SK-N-SH treated with all-trans-retinoic acid at 6 μM for 48 hours (cell line): ENCODE measurements at regions not wholly inside any gene's neighbourhood (a gene's known extent, or its start where the extent isn't known, plus 50 kb on each side); places are given as distances from the start of the nearest gene placed in this dataset.

Experiments
- CSDC2 ChIP-seq: fragments of 250-450 bp; sonication (Bioruptor Pico); IDR thresholded peaks from 2 replicates; pipeline ENCODE4 v1.5.0; 2020; ENCODE audit warnings: mild to moderate bottlenecking, moderate library complexity
- CSRNP3 ChIP-seq: fragments of 250-450 bp; sonication (Bioruptor Pico); IDR thresholded peaks from 2 replicates; pipeline ENCODE4 v1.5.1; 2021; ENCODE audit warnings: mild to moderate bottlenecking, moderate library complexity
- ESRRG ChIP-seq: fragments of 250-450 bp; sonication (Bioruptor Pico); IDR thresholded peaks from 2 replicates; pipeline ENCODE4 v1.6.1; 2021; ENCODE audit warnings: mild to moderate bottlenecking
- ISL1 ChIP-seq: fragments of 250-450 bp; sonication (Bioruptor Pico); IDR thresholded peaks from 2 replicates; pipeline ENCODE4 v2.1.2; 2022; ENCODE audit warnings: mild to moderate bottlenecking, moderate library complexity
- OSR1 ChIP-seq: fragments of 250-450 bp; sonication (Bioruptor Pico); IDR thresholded peaks from 2 replicates; pipeline ENCODE4 v1.8.0; 2022; ENCODE audit warnings: moderate library complexity, mild to moderate bottlenecking, inconsistent platforms
- POU6F1 ChIP-seq: fragments of 250-450 bp; sonication (Bioruptor Pico); IDR thresholded peaks from 2 replicates; pipeline ENCODE4 v1.8.0; 2021; ENCODE audit warnings: low read depth, mild to moderate bottlenecking, moderate library complexity, borderline replicate concordance
- RARB ChIP-seq: fragments of 250-450 bp; sonication (Bioruptor Pico); IDR thresholded peaks from 2 replicates; pipeline ENCODE4 v1.8.0; 2021; ENCODE audit warnings: mild to moderate bottlenecking, moderate library complexity
- TCF4 ChIP-seq: fragments of 250-450 bp; sonication (Bioruptor Pico); IDR thresholded peaks from 2 replicates; pipeline ENCODE4 v1.8.0; 2021; ENCODE audit warnings: mild to moderate bottlenecking, moderate library complexity, borderline replicate concordance
- ZFP3 ChIP-seq: fragments of 250-450 bp; sonication (Bioruptor Pico); IDR thresholded peaks from 2 replicates; pipeline ENCODE4 v1.5.0; 2020; ENCODE audit warnings: mild to moderate bottlenecking, moderate library complexity
- ZFP30 ChIP-seq: fragments of 450-650 bp; formaldehyde crosslinking; IDR thresholded peaks from 2 replicates; pipeline ENCODE4 v1.5.0; 2022; ENCODE audit warnings: mild to moderate bottlenecking, moderate library complexity
- ZNF565 ChIP-seq: fragments of 450-650 bp; formaldehyde crosslinking; conservative IDR thresholded peaks from 2 replicates; pipeline ENCODE4 v1.5.0; 2020; ENCODE audit warnings: low read depth, mild to moderate bottlenecking, moderate library complexity
- ZNF8 ChIP-seq: fragments of 450-650 bp; formaldehyde crosslinking; IDR thresholded peaks from 2 replicates; pipeline ENCODE4 v1.5.0; 2020; ENCODE audit warnings: mild to moderate bottlenecking, moderate library complexity
- TF ChIP-seq, protein P1 (sequence below): fragments of 250-450 bp; sonication (Bioruptor Pico); IDR thresholded peaks from 2 replicates; pipeline ENCODE4 v1.8.0; 2020; ENCODE audit warnings: mild to moderate bottlenecking, moderate library complexity, borderline replicate concordance
- TF ChIP-seq, protein P2 (sequence below): fragments of 250-450 bp; sonication (Bioruptor Pico); IDR thresholded peaks from 2 replicates; pipeline ENCODE4 v1.5.0; 2020; ENCODE audit warnings: mild to moderate bottlenecking, moderate library complexity

GRCh38 chr10:78278058-78278404 is 244.4 kb downstream of the RPS24 start:
- TF ChIP-seq ESRRG (CRISPR knock-in tag) (no peak), ZFP30 (no peak), CSRNP3 (no peak), RARB (no peak), POU6F1 (CRISPR knock-in tag) (no peak), OSR1 (CRISPR knock-in tag) (no peak), ZFP3 (0 out of 2 replicates have a peak, but pooled peaks have one; percentile 39), ZNF565 (CRISPR knock-in tag) (no peak; the same call in 1 of the 2 replicates), TCF4 (peak; percentile 23; the same call in 1 of the 2 replicates), ISL1 (CRISPR knock-in tag) (peak; percentile 74), ZNF8 (CRISPR knock-in tag) (no peak), CSDC2 (CRISPR knock-in tag) (no peak)
- TF ChIP-seq, protein P1, sequence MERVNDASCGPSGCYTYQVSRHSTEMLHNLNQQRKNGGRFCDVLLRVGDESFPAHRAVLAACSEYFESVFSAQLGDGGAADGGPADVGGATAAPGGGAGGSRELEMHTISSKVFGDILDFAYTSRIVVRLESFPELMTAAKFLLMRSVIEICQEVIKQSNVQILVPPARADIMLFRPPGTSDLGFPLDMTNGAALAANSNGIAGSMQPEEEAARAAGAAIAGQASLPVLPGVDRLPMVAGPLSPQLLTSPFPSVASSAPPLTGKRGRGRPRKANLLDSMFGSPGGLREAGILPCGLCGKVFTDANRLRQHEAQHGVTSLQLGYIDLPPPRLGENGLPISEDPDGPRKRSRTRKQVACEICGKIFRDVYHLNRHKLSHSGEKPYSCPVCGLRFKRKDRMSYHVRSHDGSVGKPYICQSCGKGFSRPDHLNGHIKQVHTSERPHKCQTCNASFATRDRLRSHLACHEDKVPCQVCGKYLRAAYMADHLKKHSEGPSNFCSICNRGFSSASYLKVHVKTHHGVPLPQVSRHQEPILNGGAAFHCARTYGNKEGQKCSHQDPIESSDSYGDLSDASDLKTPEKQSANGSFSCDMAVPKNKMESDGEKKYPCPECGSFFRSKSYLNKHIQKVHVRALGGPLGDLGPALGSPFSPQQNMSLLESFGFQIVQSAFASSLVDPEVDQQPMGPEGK = no peak
- TF ChIP-seq, protein P2, sequence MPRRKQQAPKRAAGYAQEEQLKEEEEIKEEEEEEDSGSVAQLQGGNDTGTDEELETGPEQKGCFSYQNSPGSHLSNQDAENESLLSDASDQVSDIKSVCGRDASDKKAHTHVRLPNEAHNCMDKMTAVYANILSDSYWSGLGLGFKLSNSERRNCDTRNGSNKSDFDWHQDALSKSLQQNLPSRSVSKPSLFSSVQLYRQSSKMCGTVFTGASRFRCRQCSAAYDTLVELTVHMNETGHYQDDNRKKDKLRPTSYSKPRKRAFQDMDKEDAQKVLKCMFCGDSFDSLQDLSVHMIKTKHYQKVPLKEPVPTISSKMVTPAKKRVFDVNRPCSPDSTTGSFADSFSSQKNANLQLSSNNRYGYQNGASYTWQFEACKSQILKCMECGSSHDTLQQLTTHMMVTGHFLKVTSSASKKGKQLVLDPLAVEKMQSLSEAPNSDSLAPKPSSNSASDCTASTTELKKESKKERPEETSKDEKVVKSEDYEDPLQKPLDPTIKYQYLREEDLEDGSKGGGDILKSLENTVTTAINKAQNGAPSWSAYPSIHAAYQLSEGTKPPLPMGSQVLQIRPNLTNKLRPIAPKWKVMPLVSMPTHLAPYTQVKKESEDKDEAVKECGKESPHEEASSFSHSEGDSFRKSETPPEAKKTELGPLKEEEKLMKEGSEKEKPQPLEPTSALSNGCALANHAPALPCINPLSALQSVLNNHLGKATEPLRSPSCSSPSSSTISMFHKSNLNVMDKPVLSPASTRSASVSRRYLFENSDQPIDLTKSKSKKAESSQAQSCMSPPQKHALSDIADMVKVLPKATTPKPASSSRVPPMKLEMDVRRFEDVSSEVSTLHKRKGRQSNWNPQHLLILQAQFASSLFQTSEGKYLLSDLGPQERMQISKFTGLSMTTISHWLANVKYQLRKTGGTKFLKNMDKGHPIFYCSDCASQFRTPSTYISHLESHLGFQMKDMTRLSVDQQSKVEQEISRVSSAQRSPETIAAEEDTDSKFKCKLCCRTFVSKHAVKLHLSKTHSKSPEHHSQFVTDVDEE (CRISPR knock-in tag) = no peak
